Effector CD4-positive, alpha-beta T cell (primary cell): ENCODE measurements at regions not wholly inside any gene's neighbourhood (a gene's known extent, or its start where the extent isn't known, plus 50 kb on each side); places are given as distances from the start of the nearest gene placed in this dataset.
A peak's percentile ranks its signal among the peaks of the same experiment; 100 is the strongest.
"Not testable (repeated sequence)": the region's sequence is repeated elsewhere in the genome, so short reads cannot be mapped to it uniquely, and the experiment has no call there.

ENCODE experiments used
- DNase-seq: peaks from one replicate; pipeline ENCODE4 v3.0.0-alpha.2; 2020

GRCh38 chrX:89350024-89350423 is 571.7 kb upstream of the TGIF2LX start:
- not testable (repeated sequence) for DNase-seq

- DNase-seq = not testable (repeated sequence)
These were observed 551.8 kb upstream of the TGIF2LX start for GRCh38 chrX:89369904-89370303.

- not testable (repeated sequence) for DNase-seq
These were observed 528.7 kb upstream of the TGIF2LX start for GRCh38 chrX:89393004-89393403.

- not testable (repeated sequence) for DNase-seq
These were observed 518.9 kb upstream of the TGIF2LX start for GRCh38 chrX:89402818-89403217.

- not testable (repeated sequence) for DNase-seq
These were observed 516.6 kb upstream of the TGIF2LX start for GRCh38 chrX:89405148-89405547.

- DNase-seq = peak; percentile 2
These were observed 504.8 kb upstream of the TGIF2LX start for GRCh38 chrX:89416930-89417329.

- DNase-seq = not testable (repeated sequence)
These were observed 489.0 kb upstream of the TGIF2LX start for GRCh38 chrX:89432652-89433231.
